H1 (cell line): ENCODE measurements at regions not wholly inside any gene's neighbourhood (a gene's known extent, or its start where the extent isn't known, plus 50 kb on each side); places are given as distances from the start of the nearest gene placed in this dataset.

ENCODE experiments used
- RXRA ChIP-seq: IDR thresholded peaks from 2 replicates; pipeline ENCODE4 v1.6.1; 2011; ENCODE audit warnings: low read depth, mild to moderate bottlenecking, low read length, moderate library complexity; ENCODE audit not compliant: insufficient read depth
- TCF12 ChIP-seq: IDR thresholded peaks from 2 replicates; pipeline ENCODE4 v1.6.1; 2011; ENCODE audit warnings: low read depth, mild to moderate bottlenecking, low read length
- TEAD4 ChIP-seq: IDR thresholded peaks from 2 replicates; pipeline ENCODE4 v1.6.1; 2012; ENCODE audit warnings: low read depth, low read length, inconsistent platforms, mixed read lengths

- TF ChIP-seq RXRA = no peak
- no peak for TF ChIP-seq TCF12
- no peak for TF ChIP-seq TEAD4
Measured at GRCh38 chr9:24901319-24901718, 355.6 kb upstream of the IZUMO3 start (continued).
